Mammary epithelial cell (primary cell): ENCODE measurements at regions not wholly inside any gene's neighbourhood (a gene's known extent, or its start where the extent isn't known, plus 50 kb on each side); places are given as distances from the start of the nearest gene placed in this dataset.

Source experiments
- CTCF ChIP-seq, 2 donors: IDR thresholded peaks in 1 of 2; conservative IDR thresholded peaks in 1 of 2; 2 replicates each; pipeline ENCODE4 v1.5.1; 2011 to 2012; ENCODE audit warnings: inconsistent platforms in 2 of 2, low read length in 2 of 2, mild to moderate bottlenecking in 2 of 2, control low read depth in 1 of 2, low read depth in 1 of 2; ENCODE audit not compliant: insufficient read depth in 1 of 2; ENCODE audit errors: extremely low read depth in 1 of 2
- EZH2 ChIP-seq: IDR thresholded peaks from 2 replicates; pipeline ENCODE4 v1.6.1; 2012; ENCODE audit warnings: low read length, inconsistent platforms, borderline replicate concordance

- TF ChIP-seq CTCF (conservative IDR thresholded peaks at IDR 0.05 in 1 of 2, IDR thresholded peaks at IDR 0.05 in 1 of 2; ENCODE audit: extremely low read depth in 1 of 2, insufficient read depth in 1 of 2, low read depth in 1 of 2, low read length in 2 of 2) = no peak
- TF ChIP-seq EZH2 = no peak
These were observed 93.8 kb upstream of the IL12B start for GRCh38 chr5:159424123-159424522.
